AG08395 (cell line): ENCODE measurements at regions not wholly inside any gene's neighbourhood (a gene's known extent, or its start where the extent isn't known, plus 50 kb on each side); places are given as distances from the start of the nearest gene placed in this dataset.
"Not testable (repeated sequence)": the region's sequence is repeated elsewhere in the genome, so short reads cannot be mapped to it uniquely, and the experiment has no call there.

Experiments used
- DNase-seq: peaks from one replicate; pipeline ENCODE4 v3.0.0; 2012; ENCODE audit warnings: mixed read lengths, low spot score

GRCh38 chr7:85415743-85416142 lies 228.9 kb upstream of the SEMA3D start:
- DNase-seq, result no peak

GRCh38 chr7:85413718-85414117 lies 226.9 kb upstream of the SEMA3D start:
- no peak for DNase-seq

GRCh38 chr7:85412912-85413311 lies 226.1 kb upstream of the SEMA3D start:
- no peak for DNase-seq

GRCh38 chr7:85407391-85407790 lies 220.5 kb upstream of the SEMA3D start:
- DNase-seq, result no peak

- DNase-seq, result no peak
Measured at GRCh38 chr7:85405016-85405902, 218.4 kb upstream of the SEMA3D start.

- DNase-seq, result no peak
Measured at GRCh38 chr7:85396676-85397075, 209.8 kb upstream of the SEMA3D start.

- no peak for DNase-seq
Measured at GRCh38 chr7:85392789-85393188, 205.9 kb upstream of the SEMA3D start.

- no peak for DNase-seq
Measured at GRCh38 chr7:85392326-85392725, 205.5 kb upstream of the SEMA3D start.

GRCh38 chr7:85386460-85386859 lies 199.6 kb upstream of the SEMA3D start:
- DNase-seq, result no peak

- DNase-seq, result no peak
Measured at GRCh38 chr7:85384392-85384791, 197.5 kb upstream of the SEMA3D start.

GRCh38 chr7:85381212-85381611 lies 194.4 kb upstream of the SEMA3D start:
- no peak for DNase-seq

GRCh38 chr7:85376589-85376988 lies 189.7 kb upstream of the SEMA3D start:
- no peak for DNase-seq

- DNase-seq, result no peak
Measured at GRCh38 chr7:85356916-85357315, 170.1 kb upstream of the SEMA3D start.

- no peak for DNase-seq
Measured at GRCh38 chr7:85343484-85343883, 156.6 kb upstream of the SEMA3D start.

- no peak for DNase-seq
Measured at GRCh38 chr7:85342781-85343180, 155.9 kb upstream of the SEMA3D start.

GRCh38 chr7:85341973-85342372 lies 155.1 kb upstream of the SEMA3D start:
- no peak for DNase-seq

- DNase-seq, result no peak
Measured at GRCh38 chr7:85341121-85341520, 154.3 kb upstream of the SEMA3D start.

GRCh38 chr7:85336086-85336485 lies 149.2 kb upstream of the SEMA3D start:
- no peak for DNase-seq

- DNase-seq, result not testable (repeated sequence)
Measured at GRCh38 chr7:85335113-85335512, 148.3 kb upstream of the SEMA3D start.

- DNase-seq, result no peak
Measured at GRCh38 chr7:85328456-85328998, 141.7 kb upstream of the SEMA3D start.

GRCh38 chr7:85324145-85324799 lies 137.4 kb upstream of the SEMA3D start:
- no peak for DNase-seq

GRCh38 chr7:85322252-85322651 lies 135.4 kb upstream of the SEMA3D start:
- no peak for DNase-seq
